Liver (tissue), 8 donors: ENCODE measurements at regions not wholly inside any gene's neighbourhood (a gene's known extent, or its start where the extent isn't known, plus 50 kb on each side); places are given as distances from the start of the nearest gene placed in this dataset.

ENCODE experiments used
- DNase-seq: peaks from one replicate; pipeline ENCODE4 v3.0.0-alpha.2; 2017; ENCODE audit warnings: low spot score
- H3K27ac ChIP-seq, 2 donors: one replicate each; pipeline ENCODE4 v1.7.0; 2013; ENCODE audit warnings: inconsistent platforms in 2 of 2, low read length in 2 of 2, control low read depth in 1 of 2, low read depth in 1 of 2, mild to moderate bottlenecking in 1 of 2
- H3K27me3 ChIP-seq, 4 donors: one replicate each; pipeline versions ENCODE4 v1.6.1 to v1.7.0; 2013; ENCODE audit warnings: low read length in 3 of 4, inconsistent platforms in 1 of 4, mild to moderate bottlenecking in 1 of 4, moderate library complexity in 1 of 4; ENCODE audit not compliant: control insufficient read depth in 4 of 4, insufficient read depth in 4 of 4
- H3K36me3 ChIP-seq, 4 donors: one replicate each; pipeline versions ENCODE4 v1.6.1 to v1.7.0; 2013; ENCODE audit warnings: low read length in 3 of 4, mild to moderate bottlenecking in 3 of 4, low read depth in 1 of 4, moderate library complexity in 1 of 4; ENCODE audit not compliant: control insufficient read depth in 4 of 4, insufficient read depth in 3 of 4
- H3K4me1 ChIP-seq, 4 donors: one replicate each; pipeline versions ENCODE4 v1.6.1 to v1.7.0; 2013; ENCODE audit warnings: low read length in 3 of 4, mild to moderate bottlenecking in 3 of 4, moderate library complexity in 1 of 4; ENCODE audit not compliant: control insufficient read depth in 4 of 4, insufficient read depth in 4 of 4
- H3K4me3 ChIP-seq, 3 donors: one replicate each; pipeline versions ENCODE4 v1.6.1 to v1.7.0; 2013; ENCODE audit warnings: low read length in 3 of 3, control low read depth in 1 of 3, low read depth in 1 of 3, mild to moderate bottlenecking in 1 of 3
- H3K9ac ChIP-seq, 2 donors: one replicate each; pipeline ENCODE4 v1.7.0; 2013; ENCODE audit warnings: low read length in 2 of 2, mild to moderate bottlenecking in 2 of 2, moderate library complexity in 2 of 2, control low read depth in 1 of 2, low read depth in 1 of 2
- H3K9me3 ChIP-seq, 4 donors: one replicate each; pipeline versions ENCODE4 v1.6.1 to v1.7.0; 2013; ENCODE audit warnings: low read length in 3 of 4; ENCODE audit not compliant: control insufficient read depth in 4 of 4
- ATF3 ChIP-seq: IDR thresholded peaks from 2 replicates; pipeline ENCODE4 v1.6.1; 2016; ENCODE audit warnings: antibody characterized with exemption
- CTCF ChIP-seq: fragments of 150-350 bp; IDR thresholded peaks from 2 replicates; pipeline ENCODE4 v1.5.1; 2017; ENCODE audit warnings: improper control_type of control experiment, low read depth, low read length; ENCODE audit not compliant: missing input control
- EGR1 ChIP-seq, 2 donors: IDR thresholded peaks; 2 replicates each; pipeline ENCODE4 v1.6.1; 2016 to 2018; ENCODE audit warnings: antibody characterized with exemption in 2 of 2, low read depth in 2 of 2
- FOXA1 ChIP-seq: IDR thresholded peaks from 2 replicates; pipeline ENCODE4 v1.6.1; 2016; ENCODE audit warnings: antibody characterized with exemption
- FOXA2 ChIP-seq: IDR thresholded peaks from 2 replicates; pipeline ENCODE4 v1.6.1; 2016; ENCODE audit warnings: antibody characterized with exemption
- GABPA ChIP-seq, 2 donors: IDR thresholded peaks in 1 of 2; conservative IDR thresholded peaks in 1 of 2; 2 replicates each; pipeline ENCODE4 v1.6.1; 2016; ENCODE audit warnings: antibody characterized with exemption in 2 of 2, mild to moderate bottlenecking in 1 of 2, moderate library complexity in 1 of 2
- HNF4A ChIP-seq, 2 donors: conservative IDR thresholded peaks; 2 replicates each; pipeline ENCODE4 v1.6.1; 2016; ENCODE audit warnings: antibody characterized with exemption in 2 of 2, mild to moderate bottlenecking in 2 of 2
- HNF4G ChIP-seq: IDR thresholded peaks from 2 replicates; pipeline ENCODE4 v1.6.1; 2016; ENCODE audit warnings: antibody characterized with exemption
- JUND ChIP-seq, 2 donors: IDR thresholded peaks; 2 replicates each; pipeline ENCODE4 v1.6.1; 2016; ENCODE audit warnings: antibody characterized with exemption in 2 of 2
- MAX ChIP-seq: IDR thresholded peaks from 2 replicates; pipeline ENCODE4 v1.6.1; 2016; ENCODE audit warnings: antibody characterized with exemption
- NR2F2 ChIP-seq: IDR thresholded peaks from 2 replicates; pipeline ENCODE4 v1.6.1; 2016; ENCODE audit warnings: antibody characterized with exemption
- RAD21 ChIP-seq, 2 donors: IDR thresholded peaks; 2 replicates each; pipeline ENCODE4 v1.6.1; 2016; ENCODE audit warnings: antibody characterized with exemption in 2 of 2, mild to moderate bottlenecking in 2 of 2
- REST ChIP-seq: IDR thresholded peaks from 2 replicates; pipeline ENCODE4 v1.6.1; 2016; ENCODE audit warnings: antibody characterized with exemption, mild to moderate bottlenecking
- RXRA ChIP-seq, 2 donors: IDR thresholded peaks; 2 replicates each; pipeline ENCODE4 v1.6.1; 2017 to 2018; ENCODE audit warnings: antibody characterized with exemption in 2 of 2, mild to moderate bottlenecking in 1 of 2
- SP1 ChIP-seq: IDR thresholded peaks from 2 replicates; pipeline ENCODE4 v1.6.1; 2018; ENCODE audit warnings: antibody characterized with exemption, mild to moderate bottlenecking
- TAF1 ChIP-seq: conservative IDR thresholded peaks from 2 replicates; pipeline ENCODE4 v1.6.1; 2016; ENCODE audit warnings: antibody characterized with exemption, mild to moderate bottlenecking
- YY1 ChIP-seq: IDR thresholded peaks from 2 replicates; pipeline ENCODE4 v1.6.1; 2016; ENCODE audit warnings: antibody characterized with exemption, mild to moderate bottlenecking
- ZBTB33 ChIP-seq: IDR thresholded peaks from 2 replicates; pipeline ENCODE4 v1.6.1; 2016; ENCODE audit warnings: antibody characterized with exemption
- WGBS: extraction: QIAGEN DNeasy Blood & Tissue Kit; methylation state at CpG from one replicate; pipeline ENCODE4 v1.1.7; 2013; 5-methylcytosine and 5-hydroxymethylcytosine counted together
- donor health status: healthy.
- donor health status: healthy.
- donor health status: healthy.
- donor health status: healthy.
- donor health status: healthy.

- no peak overlapping the region for H3K9ac ChIP-seq
- H3K9me3 ChIP-seq = no peaks in the 10 kb centered on the region
- H3K36me3 ChIP-seq = no peaks in the 10 kb centered on the region
- no peaks in the 10 kb centered on the region for H3K27me3 ChIP-seq
- no peak overlapping the region for H3K4me3 ChIP-seq
- 97% methylated on average over 3 of the region's 3 CpGs for WGBS
- TF ChIP-seq SP1 (no peak), CTCF (no peak), RXRA (IDR thresholded peaks at IDR 0.05) (no peak), REST (no peak), HNF4A (conservative IDR thresholded peaks at IDR 0.05) (no peak), MAX (no peak), EGR1 (IDR thresholded peaks at IDR 0.05; ENCODE audit: low read depth in 2 of 2) (no peak), YY1 (no peak), JUND (IDR thresholded peaks at IDR 0.05) (no peak), FOXA1 (no peak), NR2F2 (no peak), ZBTB33 (no peak), TAF1 (no peak), RAD21 (IDR thresholded peaks at IDR 0.05) (no peak), FOXA2 (no peak), ATF3 (no peak), HNF4G (no peak), GABPA (IDR thresholded peaks at IDR 0.05 in 1 of 2, conservative IDR thresholded peaks at IDR 0.05 in 1 of 2) (no peak)
- no peaks in the 10 kb centered on the region for H3K4me1 ChIP-seq
- H3K27ac ChIP-seq = no peak overlapping the region
- DNase-seq = no peak
Observed at GRCh38 chr10:78617115-78617514, 451.7 kb upstream of the ZMIZ1 start.
